Endothelial cell of umbilical vein (primary cell): ENCODE measurements at regions not wholly inside any gene's neighbourhood (a gene's known extent, or its start where the extent isn't known, plus 50 kb on each side); places are given as distances from the start of the nearest gene placed in this dataset.

ENCODE experiments used
- BruUV-seq: library from RNA; stranded (reverse); fragments of 400-500 nt; replicated peaks from 2 replicates; lab custom pipeline; 2021; lab: Mats Ljungman, UMichigan
- CTCF ChIA-PET: fragments of 300-600, 350-600 bp; sonication (Branson Sonifier 250); formaldehyde crosslinking; loops from one replicate; lab custom pipeline; 2021; ENCODE audit warnings: antibody characterized with exemption, inconsistent platforms; lab: Charles Lee
- POLR2A ChIA-PET: fragments of 300-600, 350-600 bp; sonication (Branson Sonifier 250); formaldehyde crosslinking; loops from one replicate; lab custom pipeline; 2021; ENCODE audit warnings: antibody characterized with exemption, inconsistent platforms; lab: Charles Lee
- DNase-seq: peaks from one replicate; pipeline ENCODE4 v3.0.0-alpha.2; 2011; ENCODE audit warnings: low read depth, low spot score
- FAIRE-seq: peaks from 2 replicates; lab custom pipeline; 2011; peaks lifted over from hg19 to GRCh38; lab: Jason Lieb, UNC
- H2AFZ ChIP-seq: 2 replicates; pipeline ENCODE4 v1.6.0; 2012; ENCODE audit warnings: low read depth, low read length, control low read depth, inconsistent platforms
- H3K27ac ChIP-seq: 2 replicates; pipeline ENCODE4 v1.5.1; 2011; ENCODE audit warnings: low read depth, mild to moderate bottlenecking, control low read depth, low read length, moderate library complexity; ENCODE audit not compliant: insufficient read depth
- H3K27me3 ChIP-seq, 2 experiments: 2 replicates each; pipeline versions ENCODE4 v1.6.0 to v1.6.1; 2011; ENCODE audit warnings: low read length in 2 of 2, mixed read lengths in 1 of 2; ENCODE audit not compliant: control insufficient read depth in 2 of 2, insufficient read depth in 2 of 2
- H3K36me3 ChIP-seq, 2 experiments: 2 replicates in 1 of 2; 3 replicates in 1 of 2; pipeline ENCODE4 v1.5.1; 2011; ENCODE audit warnings: low read length in 2 of 2, mild to moderate bottlenecking in 1 of 2, moderate library complexity in 1 of 2; ENCODE audit not compliant: control insufficient read depth in 2 of 2, insufficient read depth in 2 of 2; ENCODE audit errors: extremely low read depth in 1 of 2
- H3K4me1 ChIP-seq: 3 replicates; pipeline ENCODE4 v1.5.1; 2011; ENCODE audit warnings: mild to moderate bottlenecking, low read length; ENCODE audit not compliant: control insufficient read depth, insufficient read depth; ENCODE audit errors: extremely low read depth
- H3K4me2 ChIP-seq: 2 replicates; pipeline ENCODE4 v1.6.1; 2011; ENCODE audit warnings: low read length, control low read depth, mixed read lengths; ENCODE audit not compliant: insufficient read depth
- H3K4me3 ChIP-seq, 3 experiments: fragments of 200-600 bp in 1 of 3; sonication (generic), shearing (Covaris generic) in 1 of 3; replicated peaks in 1 of 3; 2 replicates each; pipeline ENCODE4 v1.5.1; 2011 to 2016; ENCODE audit warnings: control low read depth in 3 of 3, low read length in 3 of 3, mild to moderate bottlenecking in 2 of 3, inconsistent platforms in 1 of 3, low read depth in 1 of 3, moderate library complexity in 1 of 3; ENCODE audit not compliant: insufficient read depth in 1 of 3
- H3K79me2 ChIP-seq: 2 replicates; pipeline ENCODE4 v1.6.0; 2012; ENCODE audit warnings: low read length, inconsistent platforms; ENCODE audit not compliant: control insufficient read depth, insufficient read depth
- H3K9ac ChIP-seq: replicated peaks from 2 replicates; pipeline ENCODE3; 2011; ENCODE audit warnings: low read length, control low read depth; ENCODE audit not compliant: insufficient read depth; ENCODE audit errors: extremely low read depth
- H3K9me1 ChIP-seq: replicated peaks from 3 replicates; pipeline ENCODE4 v1.6.0; 2011; ENCODE audit warnings: mild to moderate bottlenecking, low read length; ENCODE audit not compliant: control insufficient read depth, insufficient read depth; ENCODE audit errors: extremely low read depth
- H3K9me3 ChIP-seq: replicated peaks from 2 replicates; pipeline ENCODE4 v1.5.1; 2012; ENCODE audit warnings: low read length, inconsistent platforms; ENCODE audit not compliant: control insufficient read depth, insufficient read depth
- H4K20me1 ChIP-seq: replicated peaks from 2 replicates; pipeline ENCODE3; 2011; ENCODE audit warnings: mild to moderate bottlenecking, low read length; ENCODE audit not compliant: control insufficient read depth, insufficient read depth; ENCODE audit errors: extremely low read depth
- CTCF ChIP-seq, 2 donors: IDR thresholded peaks; 1 replicate in 1 of 2; 2 replicates in 1 of 2; pipeline ENCODE4 v1.5.1; 2011; ENCODE audit warnings: low read length in 2 of 2, mild to moderate bottlenecking in 2 of 2, moderate library complexity in 2 of 2, control low read depth in 1 of 2, inconsistent platforms in 1 of 2, low read depth in 1 of 2; ENCODE audit not compliant: insufficient read depth in 1 of 2; ENCODE audit errors: extremely low read depth in 1 of 2
- EZH2 ChIP-seq: IDR thresholded peaks from 2 replicates; pipeline ENCODE4 v1.6.1; 2012; ENCODE audit warnings: borderline replicate concordance, low read depth, mild to moderate bottlenecking, moderate library complexity, low read length, inconsistent platforms; ENCODE audit not compliant: severe bottlenecking
- FOS ChIP-seq: IDR thresholded peaks from 2 replicates; pipeline ENCODE4 v1.6.1; 2011; ENCODE audit warnings: mild to moderate bottlenecking, low read length, moderate library complexity, borderline replicate concordance; ENCODE audit not compliant: insufficient read depth
- GATA2 ChIP-seq: IDR thresholded peaks from 2 replicates; pipeline ENCODE4 v1.7.0; 2011; ENCODE audit warnings: low read depth, mild to moderate bottlenecking, moderate library complexity, mixed read lengths, low read length; ENCODE audit not compliant: insufficient read length, insufficient read depth
- JUN ChIP-seq: IDR thresholded peaks from 2 replicates; pipeline ENCODE4 v1.6.1; 2011; ENCODE audit warnings: borderline replicate concordance, low read depth; ENCODE audit not compliant: insufficient read length, insufficient read depth
- MAX ChIP-seq: IDR thresholded peaks from 2 replicates; pipeline ENCODE4 v1.6.1; 2011; ENCODE audit not compliant: insufficient read depth, insufficient read length
- MYC ChIP-seq: IDR thresholded peaks from one replicate; pipeline ENCODE4 v1.6.1; 2011; ENCODE audit warnings: mild to moderate bottlenecking, low read depth, low read length
- POLR2A ChIP-seq: IDR thresholded peaks from 2 replicates; pipeline ENCODE4 v1.6.1; 2012; ENCODE audit warnings: low read depth, mild to moderate bottlenecking, control low read depth, low read length
- POLR2AphosphoS5 ChIP-seq: IDR thresholded peaks from 2 replicates; pipeline ENCODE4 v1.6.1; 2012; ENCODE audit warnings: low read depth, mild to moderate bottlenecking, control low read depth, low read length, moderate library complexity; ENCODE audit not compliant: insufficient read depth
- dilution Hi-C: fragments of 300-500 bp; cut with MboI; formaldehyde crosslinking; loops from one replicate; pipeline ENCODE4 v1.15.0; 2019; ENCODE audit warnings: low sequenced_read_pairs; ENCODE audit not compliant: extremely low pct_ligation_motif_present
- intact Hi-C: fragments of 100-400 bp; cut with micrococcal nuclease; formaldehyde crosslinking; loops from one replicate; pipeline ENCODE4 v1.10.0; 2022

DNA sequence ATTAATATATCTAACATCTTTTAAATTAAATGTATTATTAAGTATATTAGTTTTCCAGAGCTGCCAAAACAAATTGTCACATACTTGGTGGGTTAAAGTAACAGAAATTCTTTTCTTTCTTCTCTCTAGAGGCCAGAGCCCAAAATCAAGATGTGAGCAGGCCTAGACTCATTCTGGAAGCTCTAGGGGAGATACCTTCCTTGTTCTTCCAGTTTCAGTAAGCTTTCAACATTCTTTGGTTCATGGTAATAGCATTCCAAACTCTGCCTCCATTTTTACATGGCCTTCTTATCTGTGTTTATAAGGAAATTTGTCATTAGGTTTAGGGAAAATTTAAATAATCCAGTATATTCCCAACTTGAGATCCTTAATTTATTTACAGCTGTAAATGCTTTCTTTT is 1054.6 kb upstream of the GBE1 start:
- no peaks in the 10 kb centered on the region for H3K9me1 ChIP-seq
- no peak overlapping the region for H3K9ac ChIP-seq
- H3K9me3 ChIP-seq: peaks cover 6% of the 10 kb centered on the region
- H2AFZ ChIP-seq: no peak overlapping the region
- POLR2A ChIA-PET: no interaction called here
- FAIRE-seq (no peak), DNase-seq (no peak)
- BruUV-seq: no TSS peak
- H3K4me1 ChIP-seq: no peaks in the 10 kb centered on the region
- H4K20me1 ChIP-seq: no peaks in the 10 kb centered on the region
- intact Hi-C loops (no loop called here), dilution Hi-C loops (no loop called here)
- H3K79me2 ChIP-seq: no peaks in the 10 kb centered on the region
- no peak overlapping the region for H3K4me3 ChIP-seq
- no peak for TF ChIP-seq EZH2
- TF ChIP-seq GATA2: no peak
- no peak for TF ChIP-seq CTCF (IDR thresholded peaks at IDR 0.05; ENCODE audit: extremely low read depth in 1 of 2, insufficient read depth in 1 of 2, low read depth in 1 of 2, low read length in 2 of 2)
- TF ChIP-seq FOS: no peak
- TF ChIP-seq MAX: no peak
- no peak for TF ChIP-seq POLR2AphosphoS5
- no peak for TF ChIP-seq POLR2A
- TF ChIP-seq MYC: no peak
- no peak for TF ChIP-seq JUN
- CTCF ChIA-PET: no interaction called here
- no peaks in the 10 kb centered on the region for H3K36me3 ChIP-seq
- no peaks in the 10 kb centered on the region for H3K27me3 ChIP-seq
- no peak overlapping the region for H3K4me2 ChIP-seq
- H3K27ac ChIP-seq: no peak overlapping the region
